ENCODE measurements at regions not wholly inside any gene's neighbourhood (a gene's known extent, or its start where the extent isn't known, plus 50 kb on each side); places are given as distances from the start of the nearest gene placed in this dataset.
"Not testable (repeated sequence)": the region's sequence is repeated elsewhere in the genome, so short reads cannot be mapped to it uniquely, and the experiment has no call there.

DNA sequence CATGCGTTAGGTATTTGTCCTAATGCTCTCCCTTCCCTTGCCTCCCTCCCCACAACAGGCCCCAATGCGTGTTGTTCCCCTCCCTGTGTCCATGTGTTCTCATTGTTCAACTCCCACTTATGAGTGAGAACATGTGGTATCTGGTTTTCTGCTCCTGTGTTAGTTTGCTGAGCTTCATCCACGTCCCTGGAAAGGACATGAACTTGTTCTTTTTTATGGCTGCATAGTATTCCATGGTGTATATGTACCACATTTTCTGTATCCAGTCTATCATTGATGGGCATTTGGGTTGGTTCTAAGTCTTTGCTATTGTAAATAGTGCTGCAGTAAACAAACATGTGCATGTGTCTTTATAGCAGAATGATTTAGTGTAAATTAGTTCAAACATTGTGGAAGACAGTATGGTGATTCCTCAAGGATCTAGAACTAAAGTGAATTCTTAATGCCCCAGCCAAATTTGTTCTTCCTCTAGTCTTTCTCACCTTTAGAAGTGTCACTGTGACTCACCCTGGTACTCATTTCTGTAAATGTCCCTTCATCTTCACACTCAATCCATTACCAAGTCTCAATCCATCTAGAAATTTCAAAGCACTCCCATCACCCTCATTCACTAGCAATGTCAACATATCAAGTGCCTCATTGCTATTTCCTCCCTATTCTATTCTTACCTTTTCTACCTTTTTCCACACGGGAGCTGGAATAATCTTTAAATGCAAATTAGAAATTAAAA, 123.9 kb downstream of the MREG start:
- not testable (repeated sequence) for H3K4me3 ChIP-seq (ENCODE audit: low read depth, low read length); DNase-seq (ENCODE audit: low read depth)

DNA sequence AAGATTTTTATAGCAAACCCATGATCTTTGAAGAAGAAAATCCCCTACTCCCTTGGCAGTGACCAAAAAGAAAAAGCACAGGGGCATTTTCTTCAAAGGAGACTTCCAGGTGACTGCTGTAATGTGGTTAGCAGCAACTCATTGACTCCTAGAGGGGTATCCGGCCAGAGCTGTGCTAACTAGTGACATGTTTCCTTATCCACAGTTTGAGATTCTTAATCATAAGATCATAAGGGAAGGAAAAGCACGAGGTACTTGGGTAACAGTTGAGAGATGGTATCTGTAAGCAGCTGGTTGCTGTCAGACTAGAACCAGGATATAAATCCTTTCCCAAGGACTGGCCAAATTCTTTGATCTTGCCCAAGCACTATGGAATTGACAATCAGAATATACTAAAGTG, 124.7 kb downstream of the MREG start:
- TF ChIP-seq, protein P1, sequence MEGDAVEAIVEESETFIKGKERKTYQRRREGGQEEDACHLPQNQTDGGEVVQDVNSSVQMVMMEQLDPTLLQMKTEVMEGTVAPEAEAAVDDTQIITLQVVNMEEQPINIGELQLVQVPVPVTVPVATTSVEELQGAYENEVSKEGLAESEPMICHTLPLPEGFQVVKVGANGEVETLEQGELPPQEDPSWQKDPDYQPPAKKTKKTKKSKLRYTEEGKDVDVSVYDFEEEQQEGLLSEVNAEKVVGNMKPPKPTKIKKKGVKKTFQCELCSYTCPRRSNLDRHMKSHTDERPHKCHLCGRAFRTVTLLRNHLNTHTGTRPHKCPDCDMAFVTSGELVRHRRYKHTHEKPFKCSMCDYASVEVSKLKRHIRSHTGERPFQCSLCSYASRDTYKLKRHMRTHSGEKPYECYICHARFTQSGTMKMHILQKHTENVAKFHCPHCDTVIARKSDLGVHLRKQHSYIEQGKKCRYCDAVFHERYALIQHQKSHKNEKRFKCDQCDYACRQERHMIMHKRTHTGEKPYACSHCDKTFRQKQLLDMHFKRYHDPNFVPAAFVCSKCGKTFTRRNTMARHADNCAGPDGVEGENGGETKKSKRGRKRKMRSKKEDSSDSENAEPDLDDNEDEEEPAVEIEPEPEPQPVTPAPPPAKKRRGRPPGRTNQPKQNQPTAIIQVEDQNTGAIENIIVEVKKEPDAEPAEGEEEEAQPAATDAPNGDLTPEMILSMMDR (IDR thresholded peaks at IDR 0.05; ENCODE audit: control insufficient read depth, extremely low read depth, insufficient read depth) = no peak
- no peak for DNase-seq (ENCODE audit: low read depth)

DNA sequence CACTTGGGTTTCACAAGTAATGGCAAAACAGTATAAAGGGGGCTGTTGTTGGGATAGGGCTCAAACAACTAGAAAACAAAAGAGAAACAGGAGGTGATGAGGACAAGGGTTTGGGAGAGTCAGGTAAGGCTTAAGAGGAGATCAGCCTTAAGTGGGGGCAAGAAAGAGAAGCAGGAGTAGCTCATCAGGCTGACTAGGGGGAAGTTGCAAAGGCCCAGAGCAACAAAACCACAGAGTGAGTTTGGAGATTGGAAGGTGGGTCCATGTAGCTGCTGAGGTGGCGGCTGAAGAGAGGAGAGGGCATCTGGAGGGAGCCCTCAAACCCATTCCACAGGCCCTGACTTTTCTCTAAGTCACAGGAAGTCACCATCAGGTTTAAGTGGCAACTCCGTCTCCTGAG, 126.0 kb downstream of the MREG start:
- H3K4me3 ChIP-seq (ENCODE audit: low read depth, low read length) = no peak overlapping the region
- TF ChIP-seq, protein P1 (IDR thresholded peaks at IDR 0.05; ENCODE audit: control insufficient read depth, extremely low read depth, insufficient read depth) = no peak
- DNase-seq (ENCODE audit: low read depth) = no peak

More for the DNA sequence above, 124.7 kb downstream of the MREG start:
- H3K4me3 ChIP-seq (ENCODE audit: low read depth, low read length) = no peak overlapping the region

DNA sequence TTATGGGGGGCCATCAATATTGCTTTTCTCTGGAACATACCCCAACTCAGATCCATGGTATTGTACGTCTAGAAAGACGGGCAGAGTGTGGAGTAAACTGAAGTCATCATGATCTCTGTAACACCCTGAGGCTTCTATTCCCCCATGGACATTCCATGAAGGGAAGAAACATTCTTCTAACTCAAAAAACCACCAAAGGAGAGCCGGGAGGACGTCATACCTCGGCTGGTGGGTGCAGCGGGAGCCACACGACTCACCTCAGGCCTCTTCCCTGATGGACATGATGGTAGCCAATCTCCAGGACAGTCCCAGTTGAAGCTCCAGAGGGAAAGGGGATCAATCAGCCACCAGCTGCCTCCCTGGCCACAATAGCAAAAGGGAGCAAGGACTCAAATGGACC, 127.3 kb downstream of the MREG start:
- TF ChIP-seq, protein P1 (IDR thresholded peaks at IDR 0.05; ENCODE audit: control insufficient read depth, extremely low read depth, insufficient read depth) = no peak
- no peak overlapping the region for H3K4me3 ChIP-seq (ENCODE audit: low read depth, low read length)
- DNase-seq (ENCODE audit: low read depth) = no peak

DNA sequence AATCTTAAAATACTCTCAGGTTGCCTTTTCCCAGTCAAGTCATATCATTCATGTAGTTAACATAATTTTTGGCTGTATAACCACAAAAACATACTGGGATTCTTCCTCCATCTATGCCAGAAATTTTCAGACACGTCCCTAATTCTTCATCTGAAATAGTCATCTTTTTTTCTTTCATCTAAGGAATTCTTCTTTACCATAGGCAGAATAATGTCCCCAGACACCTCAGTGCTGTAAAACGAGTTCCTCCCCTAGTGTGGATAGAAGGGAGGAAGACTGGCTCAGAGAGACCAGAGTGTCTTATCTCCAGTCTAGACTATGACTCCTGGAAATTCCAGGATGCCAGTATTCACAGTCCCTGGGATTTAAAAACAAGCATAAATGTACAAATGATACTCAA, 127.8 kb downstream of the MREG start:
- DNase-seq (ENCODE audit: low read depth) = no peak
- H3K4me3 ChIP-seq (ENCODE audit: low read depth, low read length) = no peak overlapping the region
- TF ChIP-seq, protein P1 (IDR thresholded peaks at IDR 0.05; ENCODE audit: control insufficient read depth, extremely low read depth, insufficient read depth) = no peak

DNA sequence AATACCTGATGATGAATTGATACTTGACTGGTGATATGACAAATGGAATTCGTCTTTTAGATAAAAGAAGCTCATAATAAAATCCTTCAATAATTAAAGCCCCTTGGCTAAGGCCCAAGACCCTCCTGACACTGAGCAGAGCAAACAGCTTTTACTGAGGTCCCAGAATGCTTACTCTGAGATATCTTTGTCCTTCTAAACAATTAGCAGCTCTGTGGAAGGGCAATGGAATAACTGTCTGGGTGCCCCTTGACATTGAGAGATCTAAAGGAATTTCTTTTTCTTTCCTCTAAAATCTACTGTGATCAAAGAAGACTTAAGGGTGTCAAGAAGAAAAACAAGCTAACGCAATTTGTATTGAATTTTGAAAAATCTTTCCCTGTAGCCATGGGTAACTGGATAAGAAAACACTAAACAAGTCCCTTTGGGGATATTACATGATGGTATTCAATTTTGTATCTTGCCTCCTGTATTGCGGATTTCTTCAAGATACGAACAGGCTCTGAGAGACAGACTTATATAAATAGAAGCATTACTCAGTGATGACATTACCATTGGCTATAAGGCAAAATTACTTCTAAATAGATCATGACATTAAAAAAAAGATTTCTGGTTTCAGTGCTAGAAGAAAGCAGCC, 128.8 kb downstream of the MREG start:
- DNase-seq (ENCODE audit: low read depth) = no peak
- H3K4me3 ChIP-seq (ENCODE audit: low read depth, low read length) = no peak overlapping the region
- TF ChIP-seq, protein P1 (IDR thresholded peaks at IDR 0.05; ENCODE audit: control insufficient read depth, extremely low read depth, insufficient read depth) = no peak

DNA sequence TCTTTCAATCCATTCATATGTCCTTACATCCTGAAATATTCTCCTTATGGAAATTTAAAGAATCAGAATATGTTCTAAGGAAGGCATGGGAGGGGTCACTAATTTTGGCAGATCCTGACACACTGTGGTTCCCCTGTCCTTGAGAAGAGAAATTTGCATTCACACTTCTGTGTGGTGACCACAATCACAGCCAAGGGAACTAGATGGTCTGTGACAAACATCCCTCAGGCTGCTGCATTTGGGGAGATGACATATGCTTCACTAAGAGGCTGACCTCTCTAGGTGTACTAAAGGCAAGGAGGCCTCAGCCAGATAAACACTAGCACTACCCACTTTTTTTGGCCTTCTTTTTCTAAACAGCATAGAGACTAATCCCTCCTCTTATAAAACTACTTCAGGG, 129.6 kb downstream of the MREG start:
- TF ChIP-seq, protein P1 (IDR thresholded peaks at IDR 0.05; ENCODE audit: control insufficient read depth, extremely low read depth, insufficient read depth) = no peak
- H3K4me3 ChIP-seq (ENCODE audit: low read depth, low read length) = no peak overlapping the region
- no peak for DNase-seq (ENCODE audit: low read depth)
